GM10248 (cell line): ENCODE measurements at regions not wholly inside any gene's neighbourhood (a gene's known extent, or its start where the extent isn't known, plus 50 kb on each side); places are given as distances from the start of the nearest gene placed in this dataset.

ENCODE experiments used
- CTCF ChIA-PET: fragments of 300-600 bp; sonication (Branson Sonifier 250); formaldehyde crosslinking; extraction: SDS; loops from one replicate; lab custom pipeline; 2021; ENCODE audit warnings: antibody characterized with exemption; lab: Yijun Ruan, JAX
- POLR2A ChIA-PET: fragments of 350-650 bp; sonication (Branson Sonifier 250); formaldehyde crosslinking; extraction: SDS; loops from one replicate; lab custom pipeline; 2020; ENCODE audit warnings: antibody characterized with exemption; lab: Yijun Ruan, JAX
- DNase-seq: peaks from one replicate; pipeline ENCODE4 v3.0.0; 2012; ENCODE audit errors: extremely low spot score
- TF ChIP-seq, protein P1 (sequence below): IDR thresholded peaks from 2 replicates; pipeline ENCODE4 v1.5.1; 2012; ENCODE audit warnings: mild to moderate bottlenecking, low read depth; ENCODE audit errors: extremely low read depth, missing control alignments, control extremely low read depth

DNA sequence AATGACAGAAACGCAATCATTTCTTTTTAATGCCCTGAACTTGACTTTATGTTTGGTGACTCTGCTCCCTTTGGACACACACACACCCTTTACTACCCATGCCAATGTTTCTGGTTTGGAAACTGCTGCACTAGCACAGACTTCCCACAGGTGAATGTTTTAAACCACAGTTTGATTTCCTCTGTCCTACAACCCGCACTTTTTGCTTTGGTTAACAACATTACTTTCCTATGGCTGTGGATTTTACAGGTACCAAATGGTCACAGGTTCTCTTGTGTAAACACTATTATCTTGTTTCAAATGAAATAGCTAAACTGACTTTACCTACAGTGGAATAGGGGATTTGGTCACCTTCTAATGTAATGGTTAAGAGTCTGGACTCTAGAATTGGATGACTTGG, 51.5 kb upstream of the ZNF644 start:
- no peak for DNase-seq
- ChIA-PET POLR2A (no interaction called here), CTCF (no interaction called here)
- TF ChIP-seq, protein P1, sequence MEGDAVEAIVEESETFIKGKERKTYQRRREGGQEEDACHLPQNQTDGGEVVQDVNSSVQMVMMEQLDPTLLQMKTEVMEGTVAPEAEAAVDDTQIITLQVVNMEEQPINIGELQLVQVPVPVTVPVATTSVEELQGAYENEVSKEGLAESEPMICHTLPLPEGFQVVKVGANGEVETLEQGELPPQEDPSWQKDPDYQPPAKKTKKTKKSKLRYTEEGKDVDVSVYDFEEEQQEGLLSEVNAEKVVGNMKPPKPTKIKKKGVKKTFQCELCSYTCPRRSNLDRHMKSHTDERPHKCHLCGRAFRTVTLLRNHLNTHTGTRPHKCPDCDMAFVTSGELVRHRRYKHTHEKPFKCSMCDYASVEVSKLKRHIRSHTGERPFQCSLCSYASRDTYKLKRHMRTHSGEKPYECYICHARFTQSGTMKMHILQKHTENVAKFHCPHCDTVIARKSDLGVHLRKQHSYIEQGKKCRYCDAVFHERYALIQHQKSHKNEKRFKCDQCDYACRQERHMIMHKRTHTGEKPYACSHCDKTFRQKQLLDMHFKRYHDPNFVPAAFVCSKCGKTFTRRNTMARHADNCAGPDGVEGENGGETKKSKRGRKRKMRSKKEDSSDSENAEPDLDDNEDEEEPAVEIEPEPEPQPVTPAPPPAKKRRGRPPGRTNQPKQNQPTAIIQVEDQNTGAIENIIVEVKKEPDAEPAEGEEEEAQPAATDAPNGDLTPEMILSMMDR = no peak

DNA sequence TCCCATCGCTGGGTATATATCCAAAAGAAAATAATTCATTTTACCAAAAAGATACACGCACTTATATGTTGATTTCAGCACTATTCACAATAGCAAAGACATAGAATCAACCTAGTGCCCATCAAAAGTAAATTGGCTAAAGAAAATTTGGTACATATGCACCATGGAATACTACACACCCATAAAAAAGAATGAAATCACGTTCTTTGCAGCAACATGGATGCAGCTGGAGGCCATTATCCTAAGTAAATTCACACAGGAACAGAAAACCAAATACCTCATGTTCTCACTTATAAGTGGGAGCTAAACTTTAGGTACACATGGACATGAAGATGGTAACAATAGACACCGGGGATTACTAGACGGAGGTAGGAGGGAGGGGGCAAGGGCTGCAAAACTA, 50.0 kb upstream of the ZNF644 start:
- ChIA-PET CTCF (interaction anchor here (0.7 to 1.7 kb wide), 2 partner anchors 9 to 15 kb away, joined by 3 to 5 read pairs; no protein-coding TSS in a partner anchor), POLR2A (no interaction called here)
- TF ChIP-seq, protein P1 = no peak

More for the DNA sequence above, 50.0 kb upstream of the ZNF644 start:
- no peak for DNase-seq
